ENCODE measurements at regions not wholly inside any gene's neighbourhood (a gene's known extent, or its start where the extent isn't known, plus 50 kb on each side); places are given as distances from the start of the nearest gene placed in this dataset.

DNA sequence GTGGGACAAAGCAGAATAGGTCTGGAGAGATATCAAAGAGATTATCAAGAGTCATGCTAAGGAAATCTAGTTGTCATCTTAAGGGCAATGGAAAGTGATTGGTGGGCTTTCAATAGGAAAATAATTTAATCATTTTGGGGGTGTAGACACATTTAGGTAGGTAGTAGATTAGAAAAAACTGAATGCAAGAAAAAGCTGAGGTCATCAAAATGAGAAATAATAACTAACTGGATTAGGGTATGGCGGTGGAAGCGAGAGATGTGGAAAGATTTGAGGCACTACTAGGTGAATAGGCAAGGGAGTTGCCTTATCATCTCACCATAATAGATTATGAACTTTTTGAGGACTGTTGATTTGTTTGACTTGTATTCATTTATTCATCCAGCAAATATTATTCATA is 393.2 kb upstream of the ZNF608 start:
- no peak for DNase-seq (ENCODE audit: low read depth)
- H3K4me3 ChIP-seq (ENCODE audit: low read depth, low read length), result no peak overlapping the region
- TF ChIP-seq, protein P1, sequence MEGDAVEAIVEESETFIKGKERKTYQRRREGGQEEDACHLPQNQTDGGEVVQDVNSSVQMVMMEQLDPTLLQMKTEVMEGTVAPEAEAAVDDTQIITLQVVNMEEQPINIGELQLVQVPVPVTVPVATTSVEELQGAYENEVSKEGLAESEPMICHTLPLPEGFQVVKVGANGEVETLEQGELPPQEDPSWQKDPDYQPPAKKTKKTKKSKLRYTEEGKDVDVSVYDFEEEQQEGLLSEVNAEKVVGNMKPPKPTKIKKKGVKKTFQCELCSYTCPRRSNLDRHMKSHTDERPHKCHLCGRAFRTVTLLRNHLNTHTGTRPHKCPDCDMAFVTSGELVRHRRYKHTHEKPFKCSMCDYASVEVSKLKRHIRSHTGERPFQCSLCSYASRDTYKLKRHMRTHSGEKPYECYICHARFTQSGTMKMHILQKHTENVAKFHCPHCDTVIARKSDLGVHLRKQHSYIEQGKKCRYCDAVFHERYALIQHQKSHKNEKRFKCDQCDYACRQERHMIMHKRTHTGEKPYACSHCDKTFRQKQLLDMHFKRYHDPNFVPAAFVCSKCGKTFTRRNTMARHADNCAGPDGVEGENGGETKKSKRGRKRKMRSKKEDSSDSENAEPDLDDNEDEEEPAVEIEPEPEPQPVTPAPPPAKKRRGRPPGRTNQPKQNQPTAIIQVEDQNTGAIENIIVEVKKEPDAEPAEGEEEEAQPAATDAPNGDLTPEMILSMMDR (IDR thresholded peaks at IDR 0.05; ENCODE audit: insufficient read depth, low read length), result no peak

DNA sequence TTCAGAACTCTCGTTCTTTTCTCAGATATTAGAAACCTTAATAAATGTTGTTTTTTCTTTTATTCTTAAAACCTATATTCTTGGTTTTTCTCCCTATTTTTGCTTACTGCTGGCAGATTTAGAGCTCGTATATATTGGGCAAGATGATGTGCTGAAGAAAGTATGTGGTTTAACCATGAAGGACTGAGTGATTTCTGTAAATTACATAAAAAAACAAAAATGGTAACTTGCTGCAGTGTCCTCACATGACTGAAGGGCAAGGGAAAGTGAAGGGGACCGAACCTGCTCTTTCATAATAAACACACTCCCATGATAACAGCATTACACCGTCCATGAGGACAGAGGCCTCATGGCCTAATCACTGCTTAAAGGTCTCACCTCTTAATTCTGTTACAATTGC is 393.8 kb upstream of the ZNF608 start:
- H3K4me3 ChIP-seq (ENCODE audit: low read depth, low read length), result no peak overlapping the region
- TF ChIP-seq, protein P1 (IDR thresholded peaks at IDR 0.05; ENCODE audit: insufficient read depth, low read length), result no peak
- DNase-seq (ENCODE audit: low read depth), result no peak

DNA sequence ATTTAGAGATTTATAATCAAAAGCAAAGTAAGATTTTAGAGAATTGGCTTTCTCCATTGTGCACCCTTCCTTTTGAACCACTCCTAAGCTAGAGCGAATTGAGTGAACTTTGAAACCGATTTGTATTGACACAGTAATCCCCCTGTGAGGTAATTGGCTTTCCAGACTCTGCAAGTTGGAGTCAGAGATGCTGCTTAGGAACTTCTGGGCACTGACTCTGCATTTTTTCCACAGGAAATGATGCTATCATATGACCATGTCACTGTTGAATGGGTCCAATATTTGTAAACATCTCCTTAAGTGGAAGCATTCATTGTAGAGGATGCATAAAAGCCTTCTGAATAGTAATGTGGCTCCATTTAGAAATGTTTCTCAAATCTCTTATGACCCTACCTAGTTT is 394.4 kb upstream of the ZNF608 start:
- TF ChIP-seq, protein P1 (IDR thresholded peaks at IDR 0.05; ENCODE audit: insufficient read depth, low read length), result no peak
- no peak overlapping the region for H3K4me3 ChIP-seq (ENCODE audit: low read depth, low read length)
- DNase-seq (ENCODE audit: low read depth), result peak; percentile 94

DNA sequence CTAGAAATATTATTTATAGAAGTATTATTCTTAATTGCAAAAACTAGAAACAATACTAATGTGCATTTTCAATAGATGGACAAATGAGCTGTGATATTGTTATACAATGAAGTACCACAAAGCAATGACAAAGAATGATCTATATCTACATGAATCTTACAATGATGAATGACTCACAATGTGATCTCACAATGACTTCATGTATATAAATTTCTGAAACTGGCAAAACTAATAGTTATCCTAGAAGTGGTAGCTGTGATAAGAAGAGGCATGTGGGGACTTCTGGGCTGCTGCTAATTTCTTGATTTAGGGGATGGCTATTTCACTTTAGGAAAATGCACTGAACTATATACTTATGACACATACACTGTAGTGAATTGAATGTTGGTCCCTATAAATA is 396.0 kb upstream of the ZNF608 start:
- TF ChIP-seq, protein P1 (IDR thresholded peaks at IDR 0.05; ENCODE audit: insufficient read depth, low read length), result no peak
- no peak overlapping the region for H3K4me3 ChIP-seq (ENCODE audit: low read depth, low read length)
- DNase-seq (ENCODE audit: low read depth), result peak; percentile 41

DNA sequence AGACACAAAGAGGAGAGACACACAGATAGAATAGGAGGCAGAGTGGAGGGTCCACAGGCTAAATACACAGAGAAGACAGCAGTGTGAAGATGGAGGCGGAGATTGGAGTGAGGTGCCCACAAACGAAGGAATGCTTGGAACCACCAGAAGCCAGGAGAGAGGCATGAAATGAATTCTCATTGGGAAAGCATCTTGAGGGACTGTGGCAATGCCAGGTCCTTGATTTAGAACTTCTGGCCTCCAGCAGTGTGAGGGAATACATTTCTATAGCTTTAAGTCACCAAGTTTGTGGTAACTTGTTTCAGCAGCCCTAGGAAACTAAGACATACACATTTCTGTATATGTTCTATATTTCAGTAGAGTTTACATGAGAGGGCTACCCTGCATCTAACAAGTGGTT is 396.6 kb upstream of the ZNF608 start:
- no peak for DNase-seq (ENCODE audit: low read depth)
- TF ChIP-seq, protein P1 (IDR thresholded peaks at IDR 0.05; ENCODE audit: insufficient read depth, low read length), result no peak

DNA sequence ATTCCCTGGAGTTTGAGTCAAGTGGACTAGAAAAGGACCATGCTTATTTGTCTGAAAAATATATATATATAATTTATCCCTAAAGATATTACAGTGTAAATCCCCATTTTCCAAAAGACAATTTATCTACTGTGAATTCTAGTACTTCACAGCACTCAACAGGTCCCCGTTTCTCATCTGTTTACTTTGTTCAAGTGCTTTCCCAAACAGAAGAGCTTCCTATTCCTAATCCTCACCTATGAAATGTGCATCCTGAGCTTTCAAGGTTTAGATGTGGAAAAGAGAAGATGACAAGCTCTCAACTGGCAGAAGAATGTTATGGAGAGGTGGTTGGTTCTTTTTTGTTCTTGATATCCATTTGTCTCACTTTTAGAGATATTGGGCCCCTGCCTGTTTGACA is 401.6 kb upstream of the ZNF608 start:
- TF ChIP-seq, protein P1 (IDR thresholded peaks at IDR 0.05; ENCODE audit: insufficient read depth, low read length), result no peak
- DNase-seq (ENCODE audit: low read depth), result no peak
- H3K4me3 ChIP-seq (ENCODE audit: low read depth, low read length), result no peak overlapping the region

More for the DNA sequence above, 396.6 kb upstream of the ZNF608 start:
- no peak overlapping the region for H3K4me3 ChIP-seq (ENCODE audit: low read depth, low read length)

DNA sequence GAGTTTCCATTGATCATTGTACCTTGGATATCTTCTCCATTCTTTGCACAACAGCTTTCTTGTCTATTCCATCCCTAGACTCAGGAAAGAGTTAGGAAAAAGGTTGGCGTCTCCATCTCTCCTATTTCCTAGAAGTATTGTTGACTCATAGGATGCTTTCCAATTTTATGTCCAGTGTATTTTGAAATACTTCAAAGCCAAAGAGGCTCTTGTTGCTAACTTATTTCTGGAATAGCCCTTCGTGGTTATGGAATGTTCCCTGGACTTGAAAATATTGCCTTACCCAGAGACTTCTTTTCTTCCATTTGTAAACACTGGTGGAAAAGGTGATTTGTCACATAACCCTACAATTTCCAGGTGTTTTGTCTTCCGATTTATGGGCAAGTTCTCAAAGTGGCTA is 402.3 kb upstream of the ZNF608 start:
- TF ChIP-seq, protein P1 (IDR thresholded peaks at IDR 0.05; ENCODE audit: insufficient read depth, low read length), result no peak
- H3K4me3 ChIP-seq (ENCODE audit: low read depth, low read length), result no peak overlapping the region
- DNase-seq (ENCODE audit: low read depth), result peak; percentile 81
